Right lobe of liver (tissue), 4 donors: ENCODE measurements at regions not wholly inside any gene's neighbourhood (a gene's known extent, or its start where the extent isn't known, plus 50 kb on each side); places are given as distances from the start of the nearest gene placed in this dataset.

Source experiments
- POLR2A ChIP-seq: fragments of 450-650 bp; IDR thresholded peaks from one replicate; pipeline ENCODE4 v1.6.1; 2017; ENCODE audit warnings: antibody characterized with exemption, mild to moderate bottlenecking
- TF ChIP-seq, protein P1 (sequence below), 4 donors: fragments of 200-600 bp in 3 of 4; fragments of 450-650 bp in 1 of 4; IDR thresholded peaks; one replicate each; pipeline versions ENCODE4 v1.5.1 to v1.8.0; 2016 to 2022; ENCODE audit warnings: antibody characterized with exemption in 4 of 4, mild to moderate bottlenecking in 2 of 4
- donor health status: DM: no; HTN: no; CAD: no.
- donor health status: DM: no; HTN: no; CAD: no.
- donor health status: DM: no; HTN: yes; CAD: no.

DNA sequence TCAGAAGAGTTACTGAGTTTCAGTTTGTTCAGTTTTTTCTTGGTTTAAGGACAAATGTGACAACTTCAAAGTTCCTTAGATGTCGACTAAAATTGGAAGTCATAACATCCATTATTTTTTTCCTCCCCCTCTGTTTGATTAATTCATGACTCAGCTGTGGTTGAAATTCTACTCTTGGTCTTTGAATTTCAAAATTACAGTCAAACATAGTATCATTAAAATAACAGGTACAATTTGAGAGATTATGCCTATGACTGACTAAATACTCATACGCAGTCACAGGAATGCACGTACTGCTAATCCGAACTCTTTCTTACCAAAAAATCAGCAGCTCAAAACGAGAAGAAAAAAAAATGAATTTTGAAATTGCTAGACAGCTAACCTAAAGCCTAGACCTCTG, 1434.8 kb downstream of the RAPGEF2 start:
- TF ChIP-seq, protein P1, sequence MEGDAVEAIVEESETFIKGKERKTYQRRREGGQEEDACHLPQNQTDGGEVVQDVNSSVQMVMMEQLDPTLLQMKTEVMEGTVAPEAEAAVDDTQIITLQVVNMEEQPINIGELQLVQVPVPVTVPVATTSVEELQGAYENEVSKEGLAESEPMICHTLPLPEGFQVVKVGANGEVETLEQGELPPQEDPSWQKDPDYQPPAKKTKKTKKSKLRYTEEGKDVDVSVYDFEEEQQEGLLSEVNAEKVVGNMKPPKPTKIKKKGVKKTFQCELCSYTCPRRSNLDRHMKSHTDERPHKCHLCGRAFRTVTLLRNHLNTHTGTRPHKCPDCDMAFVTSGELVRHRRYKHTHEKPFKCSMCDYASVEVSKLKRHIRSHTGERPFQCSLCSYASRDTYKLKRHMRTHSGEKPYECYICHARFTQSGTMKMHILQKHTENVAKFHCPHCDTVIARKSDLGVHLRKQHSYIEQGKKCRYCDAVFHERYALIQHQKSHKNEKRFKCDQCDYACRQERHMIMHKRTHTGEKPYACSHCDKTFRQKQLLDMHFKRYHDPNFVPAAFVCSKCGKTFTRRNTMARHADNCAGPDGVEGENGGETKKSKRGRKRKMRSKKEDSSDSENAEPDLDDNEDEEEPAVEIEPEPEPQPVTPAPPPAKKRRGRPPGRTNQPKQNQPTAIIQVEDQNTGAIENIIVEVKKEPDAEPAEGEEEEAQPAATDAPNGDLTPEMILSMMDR (IDR thresholded peaks at IDR 0.05) = no peak
- TF ChIP-seq POLR2A = no peak
